ENCODE measurements at regions not wholly inside any gene's neighbourhood (a gene's known extent, or its start where the extent isn't known, plus 50 kb on each side); places are given as distances from the start of the nearest gene placed in this dataset.
A peak's percentile ranks its signal among the peaks of the same experiment; 100 is the strongest.
"Not testable (repeated sequence)": the region's sequence is repeated elsewhere in the genome, so short reads cannot be mapped to it uniquely, and the experiment has no call there.

- no peak for DNase-seq
Measured at GRCh38 chr6:141969201-141969600, 163.5 kb upstream of the GJE1 start.

- no peak for DNase-seq
Measured at GRCh38 chr6:141968632-141969031, 164.1 kb upstream of the GJE1 start.

DNA sequence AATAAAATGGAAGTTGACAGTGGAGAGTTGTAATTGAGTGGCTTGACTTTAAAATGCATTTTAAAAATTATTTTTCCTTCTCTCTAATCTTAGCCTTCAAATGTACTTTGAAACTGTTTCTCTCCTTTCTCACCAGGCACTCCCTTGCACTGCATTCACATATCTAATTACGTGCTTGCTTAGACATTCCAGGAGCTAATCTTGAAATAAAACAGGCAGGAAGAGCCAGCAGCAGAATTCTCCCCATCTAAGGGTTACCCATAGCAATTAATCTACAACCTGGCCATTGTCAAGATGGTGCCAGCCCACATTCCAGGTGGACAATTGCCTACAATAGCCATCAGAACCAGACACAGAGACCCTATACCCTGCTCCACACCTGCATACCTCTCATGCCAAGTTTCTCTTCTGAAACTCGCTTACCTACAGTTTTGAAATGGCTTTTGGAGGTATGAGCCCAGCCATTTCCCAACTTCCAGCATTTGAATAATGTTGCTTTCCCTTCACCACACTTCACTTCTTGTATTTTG, 167.6 kb upstream of the GJE1 start:
- no peak for DNase-seq

GRCh38 chr6:141963543-141964295, 169.0 kb upstream of the GJE1 start:
- peak in 1 of 2 experiments; percentile 18 for DNase-seq

DNA sequence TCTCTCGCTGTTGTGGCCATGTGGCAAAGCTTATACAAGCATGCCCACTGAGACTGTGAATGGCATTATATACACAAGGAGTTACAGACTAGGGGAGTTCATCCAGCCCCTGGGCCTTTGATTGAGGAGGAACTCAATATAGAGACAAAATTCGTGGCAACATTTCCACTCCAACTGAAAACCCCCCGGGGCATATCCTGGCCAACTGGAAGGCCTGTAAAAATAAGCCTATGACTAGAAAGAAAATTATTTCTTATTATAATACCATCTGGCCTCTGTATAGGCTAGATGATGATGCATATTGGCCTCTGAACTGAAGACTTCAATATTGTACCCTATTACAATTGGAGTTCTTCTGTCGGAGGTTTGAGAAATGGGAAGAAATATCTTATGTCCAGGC, 175.5 kb upstream of the GJE1 start:
- DNase-seq, result no peak

- DNase-seq, result no peak
Measured at GRCh38 chr6:141956868-141957267, 175.9 kb upstream of the GJE1 start.

GRCh38 chr6:141956046-141956761, 176.5 kb upstream of the GJE1 start:
- DNase-seq, result no peak

GRCh38 chr6:141953072-141953471, 179.7 kb upstream of the GJE1 start:
- DNase-seq, result no peak

GRCh38 chr6:141946502-141946901, 186.2 kb upstream of the GJE1 start:
- DNase-seq, result no peak

DNA sequence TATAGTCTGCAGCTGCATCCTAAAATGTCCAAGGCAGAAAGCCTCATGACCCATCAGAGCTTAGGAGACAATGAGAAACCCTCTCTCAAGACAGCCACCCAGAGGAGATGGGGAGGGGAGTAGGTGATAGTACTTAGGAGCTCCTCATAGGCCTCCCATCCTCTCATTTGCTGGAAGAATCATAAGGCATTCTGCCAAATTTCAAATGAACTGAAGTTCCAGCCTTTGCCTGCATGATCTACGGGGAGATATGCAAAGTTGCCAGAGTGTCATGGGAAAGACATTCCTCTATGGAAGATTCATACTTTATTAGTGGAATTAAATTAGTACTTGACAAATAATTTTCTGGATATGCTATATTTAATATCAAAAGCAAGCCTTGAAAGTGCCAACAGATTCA, 194.1 kb upstream of the GJE1 start:
- DNase-seq, result peak in 1 of 2 experiments; percentile 5

DNA sequence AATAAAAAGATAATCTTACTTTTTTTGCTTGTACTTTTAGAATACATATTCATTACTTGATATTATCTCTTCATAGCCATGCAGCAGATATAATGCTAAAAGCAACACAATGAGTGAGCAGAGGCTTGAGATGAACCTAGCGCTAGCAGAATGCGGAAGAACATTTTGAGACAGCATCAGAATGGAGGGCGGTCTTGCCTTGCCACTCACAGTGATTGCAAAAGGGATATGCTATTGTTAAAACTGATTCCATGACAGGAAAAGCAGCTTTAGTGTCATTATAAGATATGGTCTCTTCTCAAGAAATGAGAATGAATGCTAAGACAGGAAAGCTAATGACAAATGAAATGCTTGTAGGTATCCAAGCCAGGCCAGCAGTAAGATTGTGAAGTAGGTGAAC, 200.0 kb upstream of the GJE1 start:
- no peak for DNase-seq

GRCh38 chr6:141926200-141926900, 206.4 kb upstream of the GJE1 start:
- not testable (repeated sequence) for DNase-seq

- DNase-seq, result no peak
Measured at GRCh38 chr6:141925001-141925400, 207.7 kb upstream of the GJE1 start.

DNA sequence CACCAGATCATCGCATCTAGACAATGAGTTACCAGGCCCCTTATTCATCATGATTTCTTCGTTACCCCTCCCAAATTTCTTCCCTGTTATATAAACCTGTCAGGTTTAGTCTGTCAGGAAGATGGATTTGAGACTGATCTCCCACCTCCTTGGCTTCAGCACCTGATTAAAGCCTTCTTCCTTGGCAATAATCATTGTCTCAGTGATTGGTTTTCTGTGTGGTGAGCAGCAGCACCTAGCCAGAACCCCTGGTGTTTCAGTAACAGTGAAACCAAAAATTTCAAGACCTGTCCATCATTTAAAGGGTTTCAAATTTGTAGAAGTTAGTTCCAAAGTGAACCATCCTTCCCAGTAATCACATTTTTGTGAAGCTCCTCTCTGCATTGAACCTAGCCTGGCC, 209.8 kb upstream of the GJE1 start:
- DNase-seq, result no peak

GRCh38 chr6:141916682-141917505, 215.8 kb upstream of the GJE1 start:
- not testable (repeated sequence) for DNase-seq

DNA sequence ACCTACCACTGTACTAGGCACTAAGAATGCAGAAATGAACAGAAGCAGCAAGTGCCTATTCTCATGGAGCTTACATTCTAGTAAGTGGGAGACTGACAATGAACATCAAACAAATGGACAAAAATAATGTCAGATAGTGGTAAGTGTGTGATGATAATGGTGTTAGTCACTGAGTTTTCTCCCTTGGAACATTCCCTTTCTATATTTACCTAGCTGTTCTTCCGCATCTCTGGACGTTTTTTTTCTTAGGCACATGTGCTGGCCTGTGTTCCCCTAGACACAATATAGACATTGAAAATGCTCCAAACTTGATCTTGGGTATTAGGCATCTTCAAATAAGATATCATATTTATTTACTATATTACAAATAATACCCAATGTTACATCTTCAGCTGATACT, 218.1 kb upstream of the GJE1 start:
- DNase-seq, result no peak

DNA sequence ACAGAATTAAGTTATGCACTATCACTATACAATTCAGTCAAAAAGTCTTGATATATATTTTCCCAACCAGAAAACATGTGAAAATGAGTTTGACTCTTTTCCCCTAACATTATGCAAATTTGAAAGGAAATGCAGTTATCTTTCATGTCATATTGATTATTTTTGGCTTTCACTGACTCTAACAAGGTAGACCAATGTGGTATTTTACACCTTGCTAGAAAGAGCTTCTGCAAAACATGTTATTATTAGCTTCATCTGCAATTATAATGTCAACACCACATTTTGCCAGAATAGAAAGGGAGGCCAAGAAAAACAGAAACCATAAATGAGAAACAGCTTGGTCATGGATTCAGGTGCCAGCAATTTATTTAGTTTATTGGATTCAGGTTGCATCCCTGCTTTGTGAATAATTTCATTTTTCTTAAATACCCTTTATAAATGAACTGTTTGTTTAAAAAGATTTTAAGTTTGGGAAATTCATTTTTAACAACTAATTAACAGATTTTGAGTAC, 226.1 kb upstream of the GJE1 start:
- no peak for DNase-seq

DNA sequence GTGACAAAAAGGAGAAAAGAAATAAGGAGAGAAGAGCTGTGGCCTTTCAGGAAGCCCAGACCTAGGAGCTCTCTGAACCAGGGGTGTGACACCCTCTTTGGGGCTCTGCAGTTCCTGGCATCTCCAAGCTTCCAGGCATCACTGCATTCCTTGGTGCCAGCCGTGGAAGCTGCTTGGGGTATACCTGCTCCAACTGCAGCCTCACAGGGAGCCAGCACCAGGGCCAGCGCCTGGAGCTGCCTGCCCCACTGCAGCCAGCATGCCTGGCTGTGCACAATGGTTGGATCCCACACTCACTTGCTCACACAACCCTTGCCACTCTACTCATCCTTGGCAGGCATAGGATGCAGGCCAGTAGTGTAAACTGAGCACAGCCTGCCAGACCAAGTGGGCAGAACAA, 242.1 kb upstream of the GJE1 start:
- no peak for DNase-seq

GRCh38 chr6:141884850-141885249, 247.9 kb upstream of the GJE1 start:
- DNase-seq, result no peak

DNA sequence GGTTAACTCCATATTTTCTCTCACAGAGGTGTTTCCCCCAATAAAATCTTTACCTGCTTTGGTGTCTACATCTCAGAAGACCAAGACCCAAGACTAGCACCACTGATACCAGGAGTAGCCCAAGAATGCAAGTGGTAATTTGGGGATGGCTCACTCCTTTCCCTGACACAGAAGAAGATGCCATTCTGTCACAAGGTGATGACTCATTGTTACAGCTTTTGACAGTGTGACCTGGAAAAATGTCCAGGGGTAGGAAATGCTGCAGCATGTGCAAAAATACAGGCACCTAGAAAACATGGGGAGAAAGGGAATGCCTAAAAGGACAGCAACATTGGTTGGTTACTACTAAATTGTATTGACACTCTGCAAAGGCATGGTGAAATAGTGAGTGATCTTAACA, 254.0 kb upstream of the GJE1 start:
- DNase-seq, result no peak

DNA sequence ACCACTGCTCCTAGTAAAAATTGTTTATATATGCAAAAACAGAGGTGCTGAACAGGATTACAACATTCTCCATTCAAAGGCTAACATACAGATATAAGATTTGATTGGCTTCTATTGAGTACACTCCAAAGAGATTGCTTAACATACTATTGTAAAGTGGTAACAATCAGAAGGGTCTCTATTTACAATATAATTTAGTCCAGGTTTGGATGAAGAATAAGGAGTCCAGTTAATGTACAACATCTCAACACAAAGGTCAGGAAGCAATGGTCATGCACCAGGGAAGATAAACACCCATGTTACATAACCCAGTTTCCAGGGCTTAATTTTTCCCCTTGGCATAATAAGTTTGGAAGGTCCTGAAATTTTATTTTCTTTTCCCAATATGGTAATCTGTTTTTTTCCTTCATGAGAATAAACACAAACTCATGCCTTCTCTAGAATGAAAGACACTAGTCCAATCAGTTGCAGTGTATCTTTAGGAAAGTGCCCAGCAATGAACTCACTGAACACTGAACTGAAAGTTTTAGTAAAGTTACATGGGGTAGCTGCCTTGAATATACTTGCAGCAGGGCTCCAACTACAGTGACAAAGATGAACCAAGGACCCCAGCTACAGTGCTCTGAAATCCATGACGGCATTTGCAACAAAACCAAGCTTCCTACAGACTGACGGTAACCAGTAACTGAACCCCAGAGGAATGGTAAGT, 255.3 kb upstream of the GJE1 start:
- DNase-seq, result peak in 1 of 2 experiments; percentile 3

Measured in NCI-H526 (cell line).